Uterus (tissue), 2 donors: ENCODE measurements at regions not wholly inside any gene's neighbourhood (a gene's known extent, or its start where the extent isn't known, plus 50 kb on each side); places are given as distances from the start of the nearest gene placed in this dataset.

ENCODE experiments used
- CTCF ChIP-seq, 4 experiments: fragments of 200-600 bp in 2 of 4; fragments of 450-650 bp in 2 of 4; sonication (generic) in 2 of 4; IDR thresholded peaks; one replicate each; pipeline ENCODE4 v1.5.1; 2016 to 2019; ENCODE audit warnings: antibody characterized with exemption in 4 of 4, mild to moderate bottlenecking in 2 of 4, moderate library complexity in 1 of 4
- POLR2A ChIP-seq, 2 donors: fragments of 450-650 bp; IDR thresholded peaks; one replicate each; pipeline ENCODE4 v1.6.1; 2016; ENCODE audit warnings: antibody characterized with exemption in 2 of 2, mild to moderate bottlenecking in 1 of 2, moderate library complexity in 1 of 2

- no peak for TF ChIP-seq CTCF (IDR thresholded peaks at IDR 0.05)
- no peak for TF ChIP-seq POLR2A (IDR thresholded peaks at IDR 0.05)
These were observed 82.2 kb upstream of the VEPH1 start for GRCh38 chr3:157585386-157585785.
